ENCODE measurements at regions not wholly inside any gene's neighbourhood (a gene's known extent, or its start where the extent isn't known, plus 50 kb on each side); places are given as distances from the start of the nearest gene placed in this dataset.
"Not testable (repeated sequence)": the region's sequence is repeated elsewhere in the genome, so short reads cannot be mapped to it uniquely, and the experiment has no call there.

DNA sequence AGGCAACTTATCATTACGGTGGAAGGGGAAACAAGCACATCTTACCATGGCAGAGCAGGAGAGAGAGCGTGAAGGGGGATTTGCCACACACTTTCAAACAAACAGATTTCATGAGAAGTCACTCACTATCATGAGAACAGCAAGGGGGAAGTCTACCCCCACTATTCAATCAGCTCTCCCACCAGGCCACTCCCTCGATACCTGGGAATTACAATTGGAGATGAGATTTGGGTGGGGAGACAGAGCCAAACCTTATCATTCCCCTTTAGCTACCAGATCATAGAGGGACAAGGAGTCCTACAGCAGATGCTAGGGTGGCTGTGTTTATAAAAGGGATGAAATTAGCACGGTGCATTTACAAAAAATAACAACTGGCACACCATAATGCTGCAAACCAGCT, 2149.4 kb upstream of the ACO1 start:
- intact Hi-C loops (cut with micrococcal nuclease), result no loop called here

DNA sequence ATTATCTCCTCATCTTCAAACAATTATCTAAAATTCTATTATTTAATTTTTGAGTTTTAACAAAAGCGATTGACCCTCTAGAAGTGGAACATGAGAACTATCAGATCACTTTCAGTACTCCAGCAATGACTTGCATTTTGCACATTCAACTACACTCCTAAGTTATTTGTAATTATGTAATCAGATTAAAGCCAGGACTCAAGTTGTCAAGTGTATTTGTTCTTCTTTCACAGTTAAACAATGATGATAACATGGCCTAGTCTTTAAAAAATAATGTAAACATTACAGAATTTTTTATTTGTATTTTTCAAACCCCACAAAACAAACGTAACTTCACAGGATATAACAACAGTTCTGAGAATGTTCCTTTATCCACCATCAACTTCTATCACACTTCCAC, 2148.9 kb upstream of the ACO1 start:
- intact Hi-C loops (cut with micrococcal nuclease), result no loop called here

DNA sequence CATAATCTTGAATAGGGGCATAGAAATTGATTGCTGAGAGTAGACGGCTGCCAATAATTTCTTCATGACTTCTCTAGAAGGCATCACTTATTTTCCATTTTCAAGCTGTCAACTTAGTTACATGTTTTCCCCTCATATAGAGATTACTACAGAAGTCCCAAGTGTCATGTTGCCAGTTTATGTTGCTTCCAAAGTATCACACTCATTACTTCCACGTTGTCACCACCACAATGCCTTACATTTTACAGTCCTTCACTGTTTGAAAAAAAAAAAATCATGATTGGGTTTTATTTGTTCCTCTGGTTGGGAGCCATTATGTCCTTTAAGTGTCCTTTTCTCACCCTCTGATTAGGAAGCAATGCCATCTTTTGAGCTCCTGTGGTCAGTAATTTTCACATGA, 2144.6 kb upstream of the ACO1 start:
- intact Hi-C loops (cut with micrococcal nuclease), result no loop called here

DNA sequence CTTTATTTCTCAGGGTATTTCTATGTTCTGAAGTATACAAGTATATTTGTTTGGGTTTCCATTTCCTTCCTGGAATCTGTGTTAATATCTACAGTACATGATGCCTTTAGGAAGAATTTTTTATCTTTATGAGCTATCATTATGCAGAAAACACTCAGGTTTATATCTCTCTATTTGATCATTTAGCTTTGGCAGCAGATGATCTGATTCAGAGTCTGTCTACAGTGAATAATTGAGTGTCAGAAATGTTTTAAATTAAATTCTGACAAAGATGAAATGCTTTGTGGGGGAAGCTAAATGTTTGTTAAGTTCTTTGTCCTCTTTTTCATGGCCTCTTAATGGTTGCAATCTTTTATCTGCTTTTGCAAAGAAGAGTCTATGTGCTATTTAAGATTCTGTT, 2141.0 kb upstream of the ACO1 start:
- intact Hi-C loops (cut with micrococcal nuclease), result no loop called here

DNA sequence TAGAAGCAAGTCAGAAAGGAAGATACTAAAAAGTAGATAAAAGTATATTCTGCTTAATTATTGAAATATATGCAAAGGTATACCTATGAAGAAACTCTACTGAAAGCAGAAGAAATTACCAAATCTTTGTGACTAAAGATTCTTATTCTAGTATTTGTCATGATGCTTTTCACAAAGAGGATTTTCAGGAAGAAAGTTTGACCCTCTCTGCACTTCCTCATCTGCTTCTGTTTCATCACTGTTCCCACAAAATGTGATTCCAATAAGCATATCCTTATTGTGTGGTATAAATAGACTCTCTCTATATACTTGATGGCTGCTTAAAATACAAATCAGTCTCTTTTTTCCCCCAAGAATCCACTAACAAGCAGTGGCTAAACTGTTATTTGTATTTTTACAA, 2139.6 kb upstream of the ACO1 start:
- intact Hi-C loops (cut with micrococcal nuclease), result no loop called here

DNA sequence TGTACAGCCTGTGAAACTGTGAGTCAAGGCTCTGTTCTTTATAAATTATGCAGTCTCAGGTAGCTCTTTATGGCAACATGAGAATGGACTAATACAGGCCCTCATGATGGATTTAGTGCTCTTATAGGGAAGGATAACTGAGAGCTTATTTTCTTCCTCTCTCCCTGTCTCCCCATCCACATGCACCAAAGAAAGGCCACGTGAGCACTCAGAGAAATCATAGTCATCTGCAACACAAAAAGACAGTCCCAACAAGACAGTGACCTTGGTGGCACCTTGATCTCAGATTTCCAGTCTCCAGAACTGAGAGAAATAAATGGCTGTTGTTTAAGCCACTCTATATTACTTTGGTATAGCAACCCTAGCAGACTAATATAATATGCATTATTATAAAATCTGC, 2133.6 kb upstream of the ACO1 start:
- intact Hi-C loops (cut with micrococcal nuclease), result no loop called here

DNA sequence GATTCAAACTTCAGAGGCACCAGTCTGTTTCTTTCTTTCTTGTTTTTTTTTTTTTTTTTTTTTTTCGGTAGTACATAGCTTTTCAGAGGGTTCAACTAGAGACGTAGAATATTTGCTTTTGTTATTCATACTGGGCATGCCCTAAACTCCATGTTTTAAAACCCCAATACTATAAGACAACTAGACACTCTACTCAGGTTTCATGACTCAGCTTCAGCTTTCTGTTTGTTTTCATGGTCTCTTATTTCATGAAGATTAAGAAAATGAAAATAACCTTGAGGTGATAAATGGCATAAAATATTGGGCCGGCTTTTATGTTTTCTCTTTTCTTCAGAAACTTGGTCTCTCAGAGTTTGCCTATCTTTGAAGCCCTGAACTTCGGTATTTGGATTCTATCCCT, 2126.3 kb upstream of the ACO1 start:
- intact Hi-C loops (cut with micrococcal nuclease), result no loop called here

DNA sequence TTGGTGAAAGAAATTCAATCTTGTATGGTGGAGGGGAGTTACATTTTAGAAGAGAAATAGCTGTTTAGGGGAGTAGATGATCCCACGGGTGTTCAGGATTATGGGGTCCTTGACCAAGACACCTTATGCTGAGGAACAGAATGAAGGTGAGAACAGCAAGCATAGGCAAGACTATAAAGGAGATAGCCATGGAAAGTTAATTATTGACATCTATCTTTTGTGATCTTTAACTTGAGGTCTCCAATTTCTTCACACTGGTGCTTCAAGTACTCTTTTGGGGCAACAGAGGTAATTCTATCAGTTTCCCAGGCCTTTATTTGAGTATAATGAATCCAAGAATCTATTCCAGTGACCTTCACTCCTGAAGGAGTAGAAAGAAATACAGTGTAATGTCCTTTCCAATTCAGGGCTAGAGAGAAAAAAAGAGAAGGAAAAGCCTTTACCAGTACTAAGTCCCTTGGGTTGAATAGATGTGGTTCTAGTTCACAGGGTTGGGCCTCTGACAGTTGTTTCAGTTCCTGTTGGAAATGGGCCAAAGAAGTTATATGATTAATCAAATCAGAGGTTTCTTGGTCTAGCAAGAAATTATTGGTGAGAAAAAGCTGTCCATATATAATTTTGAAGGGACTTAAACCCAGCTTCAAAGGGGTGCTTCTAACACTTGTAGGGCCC, 2104.1 kb upstream of the ACO1 start:
- intact Hi-C loops (cut with micrococcal nuclease), result no loop called here

DNA sequence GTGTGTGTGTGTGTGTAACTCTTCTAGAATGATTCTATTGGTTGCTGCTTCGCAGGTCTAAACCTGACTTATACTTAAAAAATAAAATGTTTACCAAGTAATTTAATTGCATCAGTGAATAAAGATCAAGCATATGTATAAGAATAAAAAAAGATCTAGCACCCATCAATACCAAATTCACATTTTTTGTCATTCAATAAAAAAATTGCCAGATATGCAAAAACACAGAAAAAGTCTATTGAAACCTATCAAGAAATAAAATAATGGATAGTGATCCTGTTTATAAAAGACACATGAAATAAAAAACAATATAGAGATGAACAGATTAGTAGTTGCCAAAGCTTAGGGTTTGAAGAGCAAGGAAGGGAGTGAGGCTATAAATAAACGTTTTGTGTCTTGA, 2095.0 kb upstream of the ACO1 start:
- intact Hi-C loops (cut with micrococcal nuclease), result no loop called here

DNA sequence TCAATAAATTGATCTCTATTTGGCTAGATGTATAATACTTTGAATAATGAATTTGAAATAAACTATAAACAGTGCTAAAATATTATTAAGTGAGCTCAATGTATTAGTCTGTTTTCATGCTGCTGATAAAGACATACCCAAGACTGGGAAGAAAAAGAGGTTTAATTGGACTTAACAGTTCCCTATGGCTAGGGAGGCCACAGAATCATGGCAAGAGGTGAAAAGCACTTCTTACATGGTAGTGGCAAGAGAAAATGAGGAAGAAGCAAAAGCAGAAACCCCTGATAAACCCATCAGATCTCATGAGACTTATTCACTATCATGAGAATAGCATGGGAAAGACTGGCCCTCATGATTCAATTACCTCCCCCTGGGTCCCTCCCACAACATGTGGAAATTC, 2092.4 kb upstream of the ACO1 start:
- intact Hi-C loops (cut with micrococcal nuclease), result not testable (repeated sequence)

DNA sequence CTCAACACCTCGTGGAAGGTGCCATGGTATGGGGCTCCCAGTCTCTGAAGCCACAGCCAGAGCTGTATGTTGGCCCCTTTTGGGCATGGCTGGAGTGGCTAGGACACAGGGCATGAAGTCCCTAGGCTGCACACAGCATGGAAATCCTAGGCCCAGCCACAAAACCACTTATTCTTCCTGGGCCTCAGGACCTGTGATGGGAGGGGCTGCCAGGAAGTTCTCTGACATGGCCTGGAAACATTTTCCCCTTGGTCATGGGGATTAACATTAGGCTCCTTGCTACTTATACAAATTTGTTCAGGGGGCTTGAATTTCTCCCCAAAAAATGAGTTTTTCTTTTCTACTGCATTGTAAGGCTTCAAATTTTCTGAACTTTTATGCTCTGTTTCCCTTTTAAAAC, 2091.2 kb upstream of the ACO1 start:
- intact Hi-C loops (cut with micrococcal nuclease), result no loop called here

DNA sequence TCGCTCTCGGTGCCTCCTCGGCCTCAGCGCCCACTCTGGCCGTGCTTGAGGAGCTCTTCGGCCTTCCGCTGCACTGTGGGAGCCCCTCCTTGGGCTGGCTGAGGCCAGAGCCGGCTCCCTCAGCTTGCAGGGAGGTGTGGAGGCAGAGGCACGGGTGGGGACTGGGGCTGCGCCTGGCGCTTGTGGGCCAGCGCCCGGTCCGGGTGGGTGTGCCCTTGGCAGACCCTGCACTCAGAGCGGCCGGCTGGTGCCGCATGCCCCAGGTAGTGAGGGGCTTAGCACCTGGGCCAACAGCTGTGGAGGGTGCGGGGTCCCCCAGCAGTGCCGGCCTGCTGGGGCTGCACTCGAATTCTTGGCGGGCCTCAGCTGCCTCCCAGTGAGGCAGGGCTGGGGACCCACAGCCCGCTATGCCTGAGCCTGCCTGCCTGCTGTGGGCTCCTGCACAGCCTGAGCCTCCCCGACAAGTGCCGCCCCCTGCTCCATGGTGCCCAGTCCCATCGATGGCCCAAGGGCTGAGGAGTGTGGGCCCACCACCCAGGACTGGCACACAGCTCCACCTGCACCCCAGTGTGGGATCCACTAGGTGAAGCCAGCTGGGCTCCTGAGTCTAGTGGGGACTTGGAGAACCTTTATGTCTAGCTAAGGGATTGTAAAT, 2085.2 kb upstream of the ACO1 start:
- intact Hi-C loops (cut with micrococcal nuclease), result no loop called here

DNA sequence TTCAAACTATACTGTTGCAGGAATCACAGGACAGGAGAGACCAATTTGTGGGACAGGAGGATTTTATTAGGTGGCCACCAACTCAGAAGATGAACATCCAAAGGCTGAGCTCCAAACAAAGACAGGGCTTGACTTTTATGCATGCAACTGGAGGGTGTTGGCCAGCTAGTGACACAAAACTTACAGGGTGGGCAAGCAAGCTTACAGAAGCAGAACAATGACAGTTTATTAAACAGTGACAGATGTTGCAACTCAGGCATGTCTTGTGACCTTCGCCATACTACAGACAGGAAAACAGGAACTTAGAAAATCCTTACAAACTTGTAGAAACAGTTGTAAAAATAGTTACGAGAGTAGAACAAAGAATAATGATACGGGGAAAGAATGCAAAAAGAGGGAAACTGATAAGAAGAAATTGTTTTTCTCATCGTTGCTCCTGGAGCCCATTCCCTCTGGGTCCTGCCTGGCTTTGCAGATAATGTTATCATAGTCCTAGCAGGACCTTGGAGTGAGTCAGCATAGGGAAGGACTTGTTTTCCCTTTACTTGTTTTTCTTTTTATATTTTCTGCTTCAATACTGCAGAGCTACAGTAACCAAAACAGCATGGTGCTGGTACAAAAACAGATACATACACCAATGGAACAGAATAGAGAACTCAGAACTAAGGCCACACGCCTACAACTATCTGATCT, 2083.0 kb upstream of the ACO1 start:
- intact Hi-C loops (cut with micrococcal nuclease), result no loop called here

DNA sequence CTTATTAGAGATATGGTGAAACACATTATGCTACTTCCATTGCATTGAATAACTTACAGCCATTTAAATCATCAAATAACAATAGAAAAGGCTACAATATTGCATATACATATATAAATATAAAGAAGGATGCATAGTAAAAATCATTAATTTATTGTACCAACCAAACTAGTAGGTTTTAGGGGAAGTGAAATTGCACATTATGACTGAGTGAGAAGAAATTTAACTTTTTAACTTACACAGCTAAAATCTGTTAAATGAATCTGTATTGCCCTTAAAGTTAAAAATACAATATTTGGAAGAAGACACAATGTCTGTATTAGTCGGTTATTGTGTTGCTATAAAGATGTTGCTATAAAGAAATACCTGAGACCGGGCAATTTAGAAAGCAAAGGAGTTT, 2073.7 kb upstream of the ACO1 start:
- intact Hi-C loops (cut with micrococcal nuclease), result no loop called here

DNA sequence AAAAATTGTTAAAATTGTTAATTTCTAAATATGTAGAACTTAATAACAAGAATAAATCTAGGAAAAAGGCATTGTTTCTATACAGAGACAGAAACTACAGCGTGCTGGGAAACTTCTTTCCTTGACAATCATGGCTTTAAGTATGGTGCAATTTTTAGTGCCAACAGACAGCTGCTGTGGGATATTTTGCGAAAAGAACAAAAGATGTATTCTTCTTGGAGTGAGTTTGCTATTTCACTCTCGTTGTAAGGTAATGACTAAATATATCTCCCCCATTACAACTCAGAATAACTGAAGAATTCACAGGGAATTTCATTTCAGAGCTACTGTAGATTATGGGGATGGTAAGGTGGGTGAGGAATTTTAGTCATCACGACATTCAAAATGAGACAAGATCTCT, 2055.0 kb upstream of the ACO1 start:
- intact Hi-C loops (cut with micrococcal nuclease), result no loop called here

DNA sequence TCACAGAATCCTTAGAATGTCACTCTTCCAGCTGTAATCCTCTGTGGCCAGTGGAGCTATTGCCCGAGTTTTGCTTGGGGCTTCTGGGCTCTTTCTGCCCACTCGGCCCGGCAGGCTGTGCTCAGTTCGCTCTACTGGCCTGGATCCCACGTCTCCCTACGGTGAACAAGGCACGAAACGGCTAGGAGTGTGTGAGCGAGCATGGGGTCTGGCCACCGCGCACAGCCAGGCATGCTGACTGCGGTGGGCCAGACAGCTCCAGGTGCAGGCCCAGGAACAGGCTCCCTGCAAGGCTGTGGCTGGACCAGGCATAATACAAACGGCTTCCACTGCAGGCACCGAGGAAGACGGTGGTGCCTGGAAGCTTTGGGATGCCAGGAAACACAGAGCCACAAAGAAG, 2035.5 kb upstream of the ACO1 start:
- intact Hi-C loops (cut with micrococcal nuclease), result no loop called here

DNA sequence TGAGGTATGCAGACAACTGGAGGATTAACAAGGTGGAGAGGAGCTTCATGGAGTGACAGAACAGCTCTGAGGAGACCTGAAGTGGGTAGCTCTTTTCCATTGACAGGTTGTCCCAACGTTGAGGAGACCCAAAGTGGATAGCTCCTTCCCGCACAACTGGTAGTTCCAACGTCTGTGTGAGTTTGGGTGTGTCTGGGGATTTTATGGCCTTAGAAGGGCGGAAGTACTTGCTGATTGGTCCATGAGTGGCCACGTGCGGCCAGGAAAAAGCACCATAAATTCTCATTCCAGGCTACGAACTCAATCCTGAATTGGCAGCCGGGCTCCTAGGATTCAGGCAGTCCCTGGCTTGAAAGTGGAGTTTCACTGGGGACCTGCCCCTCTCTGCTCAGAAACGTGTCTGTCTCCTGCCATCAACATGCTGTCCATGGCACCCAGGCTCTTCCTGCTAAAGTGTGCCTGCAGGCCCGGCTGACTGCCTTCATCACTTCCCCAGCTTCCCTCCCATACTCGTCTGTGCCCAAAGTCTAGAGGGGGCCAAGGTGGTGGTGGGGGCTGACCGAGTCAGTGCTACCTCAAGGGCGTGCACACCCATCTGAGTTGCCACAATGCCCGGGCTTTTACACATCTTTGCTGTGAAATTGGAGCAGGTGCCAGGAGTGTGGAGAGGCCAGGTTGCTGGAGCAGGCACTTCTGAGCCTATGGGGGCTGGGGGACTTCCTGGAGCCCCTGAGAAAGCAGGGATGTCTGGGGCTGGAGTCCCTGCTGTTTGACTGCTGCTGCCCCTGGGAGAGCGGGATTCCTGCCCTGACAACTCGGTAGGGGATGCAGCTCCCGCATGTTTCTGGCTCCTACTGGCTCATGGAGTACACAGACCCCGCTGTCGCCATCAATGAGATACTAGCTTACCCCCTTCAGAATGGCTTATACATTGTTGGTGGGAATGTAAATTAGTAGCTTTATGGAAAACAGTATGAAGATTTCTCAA, 2034.6 kb upstream of the ACO1 start:
- intact Hi-C loops (cut with micrococcal nuclease), result no loop called here

DNA sequence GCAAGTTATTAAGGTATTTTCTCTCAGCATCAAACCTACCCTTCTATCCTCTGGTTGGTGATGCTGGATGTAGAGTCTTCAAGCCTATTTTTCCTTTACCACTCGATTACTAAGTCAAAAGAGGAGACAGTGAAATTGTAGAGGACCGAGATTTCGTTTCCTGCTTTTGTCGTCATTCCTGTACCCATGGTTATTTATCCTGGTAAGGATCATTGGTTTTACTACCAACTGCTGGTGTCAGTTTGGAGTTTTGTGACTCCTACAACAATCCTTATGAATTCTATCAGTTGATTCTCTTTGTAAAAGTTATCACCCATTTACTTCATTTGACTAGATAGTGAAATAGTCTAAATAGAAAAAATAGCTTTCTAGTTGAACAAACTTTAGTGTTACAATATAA, 2028.2 kb upstream of the ACO1 start:
- intact Hi-C loops (cut with micrococcal nuclease), result no loop called here

DNA sequence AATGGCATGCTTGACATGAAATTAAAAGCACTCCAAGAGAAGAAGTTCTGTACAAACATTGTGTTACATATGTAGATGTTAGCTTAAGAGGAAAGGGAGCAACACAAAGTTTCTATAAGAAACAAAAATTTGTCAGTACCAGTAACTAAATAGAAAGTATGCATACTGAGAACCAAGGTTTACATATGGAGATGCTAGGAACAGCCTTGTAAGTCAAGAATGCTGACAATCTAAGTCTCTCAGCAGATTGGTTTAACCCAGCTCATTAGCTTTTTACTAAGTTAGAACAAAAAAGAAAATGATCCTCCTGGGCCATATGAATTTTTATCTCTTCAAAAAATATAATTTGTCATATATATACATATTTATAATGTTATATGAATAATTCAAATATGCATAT, 2022.1 kb upstream of the ACO1 start:
- intact Hi-C loops (cut with micrococcal nuclease), result no loop called here

DNA sequence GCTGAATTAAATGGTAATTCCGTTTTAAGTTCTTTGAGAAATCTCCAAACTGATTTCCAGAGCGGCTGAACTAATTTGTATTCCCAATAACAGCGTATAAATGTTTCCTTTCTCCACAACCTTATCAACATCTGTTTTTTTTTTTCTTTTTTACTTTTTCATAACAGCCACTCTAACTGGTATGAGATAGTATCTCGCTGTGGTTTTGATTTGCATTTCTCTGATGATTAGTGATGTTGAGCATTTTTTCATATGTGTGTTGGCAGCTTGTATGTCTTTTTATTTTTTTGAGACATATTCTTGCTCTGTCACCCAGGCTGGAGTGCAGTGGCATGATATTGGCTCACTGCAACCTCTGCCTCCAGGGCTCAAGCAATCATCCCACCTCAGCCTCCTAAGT, 2018.3 kb upstream of the ACO1 start:
- intact Hi-C loops (cut with micrococcal nuclease), result not testable (repeated sequence)

DNA sequence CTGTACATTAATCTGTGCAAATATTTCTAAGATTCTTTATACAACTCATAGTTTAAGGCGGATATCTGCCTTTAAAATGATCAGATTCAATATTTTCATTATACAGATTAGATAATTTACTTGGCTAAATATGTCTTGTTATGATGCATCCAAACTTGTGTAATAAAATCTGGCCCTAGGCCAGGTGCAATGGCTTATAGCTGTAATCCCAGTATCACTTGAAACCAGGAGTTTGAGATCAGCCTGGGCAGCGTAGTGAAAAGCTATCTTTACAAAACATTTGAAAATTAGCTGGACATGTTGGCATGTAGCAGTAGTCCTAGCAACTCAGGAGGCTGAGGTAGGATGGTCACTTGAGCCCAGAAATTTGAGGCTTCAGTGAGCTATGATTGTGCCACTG, 2002.2 kb upstream of the ACO1 start:
- intact Hi-C loops (cut with micrococcal nuclease), result no loop called here

DNA sequence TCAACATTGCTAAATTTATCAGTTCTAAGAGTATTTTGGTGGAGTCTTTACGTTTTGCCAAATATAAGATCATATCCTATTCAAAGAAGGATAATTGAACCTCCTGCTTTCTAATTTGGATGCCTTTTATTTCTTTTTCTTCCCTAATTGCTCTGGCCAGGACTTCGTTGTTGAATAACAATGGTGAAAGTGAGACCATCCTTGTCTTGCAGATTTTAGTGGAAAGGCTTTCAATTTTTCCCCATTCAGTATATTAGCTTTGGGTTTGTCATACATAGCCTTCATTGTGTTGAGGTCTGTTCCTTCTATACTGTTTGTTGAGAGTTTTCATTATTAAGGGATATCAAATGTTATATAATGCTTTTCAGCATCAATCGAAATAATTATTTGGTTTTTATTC, 1974.2 kb upstream of the ACO1 start:
- intact Hi-C loops (cut with micrococcal nuclease), result no loop called here
